ENCODE measurements at regions not wholly inside any gene's neighbourhood (a gene's known extent, or its start where the extent isn't known, plus 50 kb on each side); places are given as distances from the start of the nearest gene placed in this dataset.

DNA sequence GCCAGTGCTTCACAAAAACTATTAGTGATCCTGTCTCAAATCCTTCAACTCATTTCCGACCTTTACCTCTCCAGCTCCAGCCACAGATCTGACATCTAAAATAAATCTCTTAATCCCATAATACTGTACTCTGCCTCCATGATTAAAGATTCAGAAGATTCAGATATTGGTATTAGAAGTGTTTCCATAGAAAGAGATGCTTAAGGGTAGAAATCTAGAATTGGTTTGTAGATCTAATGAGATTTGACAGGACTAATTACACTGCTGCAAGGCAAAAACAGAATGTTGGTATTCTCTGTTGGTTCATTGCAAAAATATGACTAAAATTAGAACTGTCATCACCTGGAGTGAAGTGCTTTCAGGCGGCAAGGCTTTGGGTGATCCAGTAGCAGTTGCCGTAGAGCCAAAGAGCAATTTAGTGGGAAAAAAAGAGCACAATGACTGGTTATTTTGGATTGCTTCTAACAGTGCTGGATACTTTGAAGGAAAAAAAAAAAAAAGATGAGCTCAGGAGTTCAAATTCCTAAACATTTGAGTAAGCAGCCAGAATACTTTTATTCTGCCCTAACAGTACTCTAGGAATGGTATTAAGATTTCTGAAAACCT is 940.1 kb upstream of the SORCS1 start:
- TF ChIP-seq EP300 (IDR thresholded peaks at IDR 0.05) (no peak), POLR2A (IDR thresholded peaks at IDR 0.05; ENCODE audit: low read depth) (no peak), POLR2AphosphoS5 (IDR thresholded peaks at IDR 0.05) (no peak)
- TF ChIP-seq, protein P1, sequence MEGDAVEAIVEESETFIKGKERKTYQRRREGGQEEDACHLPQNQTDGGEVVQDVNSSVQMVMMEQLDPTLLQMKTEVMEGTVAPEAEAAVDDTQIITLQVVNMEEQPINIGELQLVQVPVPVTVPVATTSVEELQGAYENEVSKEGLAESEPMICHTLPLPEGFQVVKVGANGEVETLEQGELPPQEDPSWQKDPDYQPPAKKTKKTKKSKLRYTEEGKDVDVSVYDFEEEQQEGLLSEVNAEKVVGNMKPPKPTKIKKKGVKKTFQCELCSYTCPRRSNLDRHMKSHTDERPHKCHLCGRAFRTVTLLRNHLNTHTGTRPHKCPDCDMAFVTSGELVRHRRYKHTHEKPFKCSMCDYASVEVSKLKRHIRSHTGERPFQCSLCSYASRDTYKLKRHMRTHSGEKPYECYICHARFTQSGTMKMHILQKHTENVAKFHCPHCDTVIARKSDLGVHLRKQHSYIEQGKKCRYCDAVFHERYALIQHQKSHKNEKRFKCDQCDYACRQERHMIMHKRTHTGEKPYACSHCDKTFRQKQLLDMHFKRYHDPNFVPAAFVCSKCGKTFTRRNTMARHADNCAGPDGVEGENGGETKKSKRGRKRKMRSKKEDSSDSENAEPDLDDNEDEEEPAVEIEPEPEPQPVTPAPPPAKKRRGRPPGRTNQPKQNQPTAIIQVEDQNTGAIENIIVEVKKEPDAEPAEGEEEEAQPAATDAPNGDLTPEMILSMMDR (IDR thresholded peaks at IDR 0.05): no peak
- H3K9me3 ChIP-seq: no peaks in the 10 kb centered on the region
- H3K36me3 ChIP-seq: no peaks in the 10 kb centered on the region
- H3K4me1 ChIP-seq: no peaks in the 10 kb centered on the region
- 84% methylated on average over 3 of the region's 3 CpGs for WGBS
- no peak for DNase-seq (ENCODE audit: extremely low spot score)
- intact Hi-C loops (cut with DNase I): no loop called here
- H3K27me3 ChIP-seq: no peaks in the 10 kb centered on the region
- H3K27ac ChIP-seq (replicated peaks in 1 of 4): no peak overlapping the region
- no peak overlapping the region for H3K4me3 ChIP-seq

DNA sequence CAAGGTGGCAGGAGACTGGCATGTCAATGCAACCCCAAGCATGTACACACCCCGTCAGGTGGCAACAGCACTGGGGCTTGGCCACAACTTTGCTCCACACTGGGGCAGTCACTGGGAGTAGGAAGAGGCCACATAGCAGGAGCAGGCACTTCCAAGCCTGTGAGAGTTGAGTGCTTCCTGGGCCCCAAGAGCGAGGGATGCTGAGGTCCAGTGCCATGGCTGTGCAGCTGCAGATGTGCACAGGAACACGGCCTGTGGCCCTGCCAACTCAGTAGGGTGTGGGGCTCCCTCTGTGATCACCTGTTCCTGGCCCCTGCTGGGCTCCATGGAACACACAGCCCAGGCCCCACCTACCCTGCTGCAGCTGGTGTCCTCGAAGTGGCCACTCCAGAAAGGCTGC is 932.8 kb upstream of the SORCS1 start:
- H3K36me3 ChIP-seq: no peaks in the 10 kb centered on the region
- TF ChIP-seq POLR2AphosphoS5 (IDR thresholded peaks at IDR 0.05) (no peak), POLR2A (IDR thresholded peaks at IDR 0.05; ENCODE audit: low read depth) (no peak), EP300 (IDR thresholded peaks at IDR 0.05) (no peak)
- TF ChIP-seq, protein P1 (IDR thresholded peaks at IDR 0.05): no peak
- intact Hi-C loops (cut with DNase I): no loop called here
- no peaks in the 10 kb centered on the region for H3K4me1 ChIP-seq
- no peaks in the 10 kb centered on the region for H3K9me3 ChIP-seq
- no peaks in the 10 kb centered on the region for H3K27me3 ChIP-seq
- H3K27ac ChIP-seq (replicated peaks in 1 of 4): no peak overlapping the region
- no peak for DNase-seq (ENCODE audit: extremely low spot score)
- 76% methylated on average over 2 of the region's 4 CpGs for WGBS
- no peak overlapping the region for H3K4me3 ChIP-seq

DNA sequence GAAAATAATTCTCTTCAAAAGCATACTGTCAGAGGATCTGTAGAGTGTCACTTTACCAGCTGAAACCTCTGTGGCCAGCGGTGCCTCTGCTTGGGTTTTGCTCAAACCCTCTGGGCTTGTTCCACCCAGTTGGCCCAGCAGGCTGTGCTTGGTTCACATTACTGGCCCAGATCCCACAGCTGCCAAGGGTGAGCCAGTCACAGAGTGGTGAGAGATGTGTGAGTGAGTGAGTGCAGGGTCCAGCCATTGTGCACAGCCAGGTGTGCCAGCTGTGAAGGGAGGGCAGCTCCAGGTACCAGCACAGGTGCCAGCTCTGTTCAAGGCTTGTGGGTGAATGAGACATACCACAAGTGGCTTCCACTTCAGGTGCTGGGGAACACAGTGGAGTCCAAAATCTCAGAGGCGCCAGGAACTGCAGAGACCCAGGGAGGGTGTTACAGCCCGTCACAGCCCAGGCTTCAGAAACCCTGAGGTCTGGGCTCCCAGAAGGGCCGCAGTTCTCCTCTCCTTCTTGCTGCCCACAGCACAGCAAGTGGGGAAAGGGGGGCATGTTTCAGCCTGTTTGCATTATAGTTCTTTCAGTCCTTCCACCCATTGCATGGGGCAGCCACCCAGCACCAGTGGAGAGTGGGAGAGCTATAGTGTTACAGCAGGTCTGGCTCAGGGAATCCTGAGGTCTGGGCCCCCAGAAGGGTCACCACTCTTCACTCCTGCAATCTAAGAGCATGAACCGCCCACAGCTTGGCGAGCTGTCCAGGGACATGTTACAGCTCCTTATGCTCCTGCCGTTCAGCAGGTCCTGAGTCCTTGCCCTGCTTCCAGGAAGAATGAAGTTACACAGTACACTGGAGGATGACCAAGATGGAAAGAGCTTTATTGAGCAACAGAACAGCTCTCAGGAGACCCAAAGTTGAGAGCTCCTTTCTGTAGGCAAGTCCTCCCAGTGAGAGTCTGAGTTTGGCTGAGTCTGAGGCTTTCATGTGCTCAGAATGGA is 931.7 kb upstream of the SORCS1 start:
- Histone ChIP-seq H3K4me3 (no peak overlapping the region), H3K36me3 (no peaks in the 10 kb centered on the region), H3K27me3 (no peaks in the 10 kb centered on the region), H3K9me3 (no peaks in the 10 kb centered on the region), H3K27ac (replicated peaks in 1 of 4) (no peak overlapping the region), H3K4me1 (no peaks in the 10 kb centered on the region)
- intact Hi-C loops (cut with DNase I): no loop called here
- TF ChIP-seq, protein P1 (IDR thresholded peaks at IDR 0.05): no peak
- TF ChIP-seq POLR2A (IDR thresholded peaks at IDR 0.05; ENCODE audit: low read depth) (no peak), POLR2AphosphoS5 (IDR thresholded peaks at IDR 0.05) (no peak), EP300 (IDR thresholded peaks at IDR 0.05) (no peak)
- no peak for DNase-seq (ENCODE audit: extremely low spot score)
- 86% methylated on average over 5 of the region's 7 CpGs for WGBS

DNA sequence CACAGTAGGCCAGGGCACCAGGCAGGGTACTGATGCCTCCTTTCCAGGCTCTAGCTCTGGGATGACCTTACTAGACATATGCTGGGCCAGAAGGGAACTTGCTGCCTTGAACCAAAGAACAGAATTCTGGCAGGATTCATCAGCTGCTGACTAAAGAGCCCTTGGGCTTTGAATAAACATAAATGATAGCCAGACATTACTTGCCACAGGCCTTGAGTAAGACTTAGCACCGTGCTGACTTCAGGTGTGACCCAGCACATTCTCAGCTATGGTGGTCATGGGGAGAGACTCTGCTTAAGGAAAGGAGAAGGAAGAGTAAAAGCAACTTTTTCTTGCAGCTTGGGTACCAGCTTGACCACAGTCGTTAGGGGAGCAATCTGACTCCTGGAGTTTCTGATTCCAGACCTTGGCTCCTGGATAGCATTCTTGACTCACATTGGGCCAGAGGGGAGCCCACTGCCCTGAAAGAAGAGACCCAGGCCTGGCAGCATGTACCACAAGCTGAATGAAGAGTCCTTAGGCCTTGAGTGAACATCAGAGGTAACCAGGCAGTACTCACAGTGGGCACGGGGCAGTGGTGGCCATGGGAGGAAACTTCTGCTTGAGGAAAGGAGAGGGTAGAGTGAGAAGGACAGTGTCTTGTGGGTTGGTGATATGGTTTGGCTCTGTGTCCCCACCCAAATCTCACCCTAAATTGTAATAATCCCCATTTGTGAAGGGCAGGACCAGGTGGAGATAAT is 926.1 kb upstream of the SORCS1 start:
- intact Hi-C loops (cut with DNase I): no loop called here
- DNase-seq (ENCODE audit: extremely low spot score): no peak
- no peaks in the 10 kb centered on the region for H3K36me3 ChIP-seq
- no peaks in the 10 kb centered on the region for H3K4me1 ChIP-seq
- 85% methylated on average over 3 of the region's 3 CpGs for WGBS
- H3K27ac ChIP-seq (replicated peaks in 1 of 4): no peak overlapping the region
- no peaks in the 10 kb centered on the region for H3K9me3 ChIP-seq
- no peak overlapping the region for H3K4me3 ChIP-seq
- H3K27me3 ChIP-seq: no peaks in the 10 kb centered on the region
- TF ChIP-seq POLR2AphosphoS5 (IDR thresholded peaks at IDR 0.05): no peak
- no peak for TF ChIP-seq EP300 (IDR thresholded peaks at IDR 0.05)
- TF ChIP-seq, protein P1 (IDR thresholded peaks at IDR 0.05): no peak
- no peak for TF ChIP-seq POLR2A (IDR thresholded peaks at IDR 0.05; ENCODE audit: low read depth)
